Stimulated activated CD4-positive, alpha-beta T cell treated with anti-CD3 and anti-CD28 coated beads, Interleukin-15, amount 100 ng/mL, for 1 hour (primary cell): ENCODE measurements at regions not wholly inside any gene's neighbourhood (a gene's known extent, or its start where the extent isn't known, plus 50 kb on each side); places are given as distances from the start of the nearest gene placed in this dataset.
"Not testable (repeated sequence)": the region's sequence is repeated elsewhere in the genome, so short reads cannot be mapped to it uniquely, and the experiment has no call there.

Experiments
- DNase-seq, 2 donors: peaks; one replicate each; pipeline ENCODE4 v3.0.0-alpha.2; 2020; ENCODE audit warnings: low read depth in 1 of 2, low spot score in 1 of 2

DNA sequence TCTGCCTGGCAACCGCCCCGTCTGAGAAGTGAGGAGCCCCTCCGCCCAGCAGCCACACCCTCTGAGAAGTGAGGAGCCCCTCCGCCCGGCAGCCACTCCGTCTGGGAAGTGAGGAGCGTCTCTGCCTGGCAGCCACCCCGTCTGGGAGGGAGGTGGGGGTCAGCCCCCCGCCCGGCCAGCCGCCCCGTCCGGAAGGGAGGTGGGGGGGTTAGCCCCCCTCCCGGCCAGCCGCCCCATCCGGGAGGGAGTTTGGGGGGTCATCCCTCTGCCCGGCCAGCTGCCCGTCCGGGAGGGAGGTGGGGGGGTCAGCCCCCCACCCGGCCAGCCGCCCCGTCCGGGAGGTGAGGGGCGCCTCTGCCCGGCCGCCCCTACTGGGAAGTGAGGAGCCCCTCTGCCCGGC is 269.0 kb downstream of the FAM72C start:
- DNase-seq = not testable (repeated sequence)

GRCh38 chr1:143699731-143700130 is 272.1 kb downstream of the FAM72C start:
- no peak for DNase-seq

DNA sequence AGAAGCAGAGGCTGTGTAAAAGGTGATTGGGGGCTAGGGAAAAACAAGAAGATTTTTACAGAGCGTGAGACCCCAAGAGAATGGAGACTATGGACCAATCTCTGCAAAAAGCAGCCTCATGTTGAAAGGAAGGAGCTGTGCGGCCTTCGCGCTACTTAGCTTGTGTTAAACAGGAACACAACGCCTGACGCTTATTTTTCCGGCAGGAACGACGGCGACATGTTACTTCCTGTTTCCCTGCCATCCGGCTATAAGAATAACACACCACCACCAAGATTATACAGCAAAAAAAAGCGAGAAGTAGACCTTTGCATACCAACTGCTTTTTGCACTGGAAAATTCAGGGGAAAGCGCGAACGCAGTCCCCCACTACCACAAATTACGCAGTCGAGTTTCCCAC is 272.7 kb downstream of the FAM72C start:
- DNase-seq = no peak

DNA sequence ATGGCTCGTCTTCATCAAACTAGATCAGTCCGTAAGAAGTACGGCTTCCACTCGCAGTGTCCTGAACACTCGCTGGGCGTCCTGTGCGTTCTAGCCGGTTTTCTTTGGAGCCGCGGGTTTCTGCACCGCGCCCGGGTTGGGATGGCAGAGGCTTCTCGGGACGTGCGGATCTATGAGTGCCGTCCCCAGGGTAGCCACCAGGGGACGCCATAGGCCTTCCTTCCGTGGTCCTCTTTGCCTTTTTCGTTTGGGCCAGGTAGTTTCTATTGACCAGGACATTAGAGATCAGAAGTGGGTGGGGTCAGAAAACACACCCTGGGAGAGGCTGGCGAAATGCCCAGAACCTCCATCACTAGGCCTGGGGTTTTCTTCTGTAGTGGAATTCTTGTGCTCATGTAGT is 273.8 kb downstream of the FAM72C start:
- no peak for DNase-seq

GRCh38 chr1:143694085-143694484 is 277.7 kb downstream of the FAM72C start:
- no peak for DNase-seq

GRCh38 chr1:143691971-143692529 is 279.7 kb downstream of the FAM72C start:
- DNase-seq = no peak

DNA sequence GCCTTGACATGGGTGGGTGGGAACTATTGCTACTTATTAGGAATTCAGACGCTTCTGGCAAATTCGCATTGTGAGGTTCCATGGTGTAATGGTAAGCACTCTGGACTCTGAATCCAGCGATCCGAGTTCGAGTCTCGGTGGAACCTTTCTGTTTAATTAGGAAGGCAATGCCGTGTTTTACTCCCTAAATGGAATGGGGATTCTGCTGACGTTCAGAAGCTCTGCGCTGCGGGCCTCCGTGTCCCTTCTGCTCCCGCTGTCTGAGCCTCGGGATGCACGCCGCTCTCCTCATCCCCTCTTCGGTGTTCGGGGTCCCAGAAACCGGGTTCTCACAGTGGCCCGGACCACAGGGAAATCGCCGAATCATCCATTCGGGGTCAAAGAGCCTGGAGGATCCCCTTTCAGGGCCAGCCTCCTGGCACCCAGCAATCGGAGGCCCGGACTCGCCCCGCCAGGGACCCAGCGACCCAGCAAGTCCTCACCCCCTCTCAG is 280.3 kb downstream of the FAM72C start:
- DNase-seq = no peak

GRCh38 chr1:143689781-143690180 is 282.0 kb downstream of the FAM72C start:
- DNase-seq = no peak

DNA sequence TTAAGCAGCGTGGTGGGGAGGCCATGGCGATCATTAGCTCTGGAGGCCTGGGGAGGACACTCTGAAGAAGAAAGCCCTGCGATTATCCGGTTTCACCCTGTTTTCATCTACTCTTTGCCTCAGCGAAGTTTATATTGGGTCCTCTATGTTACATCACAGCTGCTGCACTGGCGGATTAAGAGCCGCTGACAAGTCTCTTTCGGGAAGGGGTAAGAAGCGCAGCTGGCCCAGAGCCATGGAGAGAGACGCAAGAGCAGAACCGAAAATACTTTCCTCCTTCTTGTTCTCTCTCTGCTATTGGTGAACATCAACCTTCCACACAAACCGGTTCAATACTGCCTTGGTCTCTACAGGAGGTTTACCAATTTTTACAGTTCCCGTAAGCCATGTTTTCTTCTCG is 291.5 kb downstream of the FAM72C start:
- DNase-seq = no peak

DNA sequence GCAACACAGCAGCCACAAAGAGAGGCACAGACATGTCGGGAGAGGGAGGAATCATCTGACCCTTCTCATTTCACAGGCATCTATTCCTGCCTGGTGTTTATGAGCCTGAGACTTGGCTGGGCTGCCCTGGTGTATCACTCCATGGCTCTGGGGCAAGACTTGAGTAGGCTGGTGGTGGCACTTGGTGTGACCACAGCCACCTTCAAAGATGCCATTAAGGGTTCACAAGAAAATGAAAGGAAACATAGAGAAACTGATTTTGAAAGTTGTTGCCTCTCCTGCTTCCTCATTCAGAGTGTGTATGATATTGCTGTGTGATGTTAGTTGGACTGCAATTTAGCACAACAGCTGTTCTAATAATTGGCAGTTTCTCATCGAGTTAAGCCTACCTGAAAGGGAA is 298.8 kb downstream of the FAM72C start:
- no peak for DNase-seq

GRCh38 chr1:143667730-143668129 is 304.1 kb downstream of the FAM72C start:
- no peak for DNase-seq

GRCh38 chr1:143666851-143667250 is 304.9 kb downstream of the FAM72C start:
- no peak for DNase-seq

- no peak for DNase-seq
Measured at GRCh38 chr1:143665606-143666005, 306.2 kb downstream of the FAM72C start.

DNA sequence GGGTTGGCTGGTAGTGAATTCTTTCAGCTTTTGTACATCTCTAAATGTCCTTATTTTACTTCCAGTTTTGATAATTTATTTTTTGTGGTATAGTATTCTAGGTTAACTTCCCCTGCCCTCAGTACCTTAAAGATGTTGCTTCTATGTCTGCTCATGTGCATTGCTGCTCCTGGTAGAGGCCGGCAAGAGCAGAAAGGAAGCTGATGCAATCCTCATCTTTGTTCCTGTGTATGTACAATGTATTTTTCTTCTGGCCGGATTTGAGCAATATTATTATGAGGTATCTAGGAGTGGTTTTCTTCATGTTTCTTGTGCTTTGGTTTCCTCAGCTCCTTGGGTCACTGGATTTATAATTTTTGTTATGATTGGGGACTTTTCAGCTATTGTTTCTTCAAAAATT is 308.7 kb downstream of the FAM72C start:
- DNase-seq = not testable (repeated sequence)

DNA sequence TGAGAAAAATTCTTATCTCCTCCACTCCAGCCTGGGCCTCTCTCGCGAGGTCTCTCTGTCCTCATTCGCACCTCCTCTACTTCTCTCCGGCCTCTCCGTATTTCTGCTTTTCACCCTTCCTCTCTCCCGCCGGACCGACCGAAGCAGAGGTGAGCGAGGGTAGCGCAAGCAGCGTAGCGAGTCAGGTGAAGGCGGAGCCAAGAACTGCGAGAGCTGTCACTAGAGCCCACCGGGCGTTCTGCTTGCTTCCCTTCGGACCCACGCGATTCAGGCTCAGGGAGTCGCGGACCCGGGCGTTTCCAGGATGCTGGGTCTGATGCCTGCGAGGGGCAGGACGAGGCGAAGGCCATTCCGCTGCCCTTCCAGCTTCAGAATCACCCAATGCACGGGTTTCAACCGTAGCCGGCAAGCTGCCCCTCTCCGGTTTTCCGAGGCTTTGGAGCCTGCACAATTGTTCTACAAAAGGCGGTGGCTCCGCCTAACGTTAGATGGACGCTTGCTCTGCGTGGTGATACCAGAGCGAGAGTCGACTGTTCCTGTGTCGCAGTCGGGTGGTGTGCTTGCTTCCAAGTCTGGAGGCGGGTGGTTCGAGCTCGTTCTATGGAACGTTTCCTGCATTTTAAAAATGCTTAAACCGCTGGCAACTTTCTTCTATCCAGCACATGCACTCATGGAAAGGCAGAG is 310.2 kb downstream of the FAM72C start:
- no peak for DNase-seq

GRCh38 chr1:143660354-143660941 is 311.3 kb downstream of the FAM72C start:
- no peak for DNase-seq

DNA sequence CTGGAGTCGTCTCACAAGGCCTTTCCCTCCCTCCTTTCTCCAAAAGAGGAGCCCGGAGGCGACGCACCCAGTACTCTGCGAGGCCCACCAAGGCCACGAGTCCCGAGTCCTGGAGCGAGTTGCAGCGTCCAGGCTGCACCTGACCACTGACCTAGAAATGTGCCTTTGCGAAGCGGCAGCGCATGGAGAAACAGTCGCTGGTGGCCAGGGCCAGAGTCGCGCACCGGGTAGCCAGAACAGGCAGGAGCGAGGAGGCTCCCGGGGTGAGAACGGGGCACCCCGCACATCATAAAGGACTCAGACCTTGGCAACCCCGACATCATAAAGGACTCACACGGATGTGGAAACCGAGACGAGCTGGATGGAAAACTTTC is 318.4 kb downstream of the FAM72C start:
- no peak for DNase-seq

DNA sequence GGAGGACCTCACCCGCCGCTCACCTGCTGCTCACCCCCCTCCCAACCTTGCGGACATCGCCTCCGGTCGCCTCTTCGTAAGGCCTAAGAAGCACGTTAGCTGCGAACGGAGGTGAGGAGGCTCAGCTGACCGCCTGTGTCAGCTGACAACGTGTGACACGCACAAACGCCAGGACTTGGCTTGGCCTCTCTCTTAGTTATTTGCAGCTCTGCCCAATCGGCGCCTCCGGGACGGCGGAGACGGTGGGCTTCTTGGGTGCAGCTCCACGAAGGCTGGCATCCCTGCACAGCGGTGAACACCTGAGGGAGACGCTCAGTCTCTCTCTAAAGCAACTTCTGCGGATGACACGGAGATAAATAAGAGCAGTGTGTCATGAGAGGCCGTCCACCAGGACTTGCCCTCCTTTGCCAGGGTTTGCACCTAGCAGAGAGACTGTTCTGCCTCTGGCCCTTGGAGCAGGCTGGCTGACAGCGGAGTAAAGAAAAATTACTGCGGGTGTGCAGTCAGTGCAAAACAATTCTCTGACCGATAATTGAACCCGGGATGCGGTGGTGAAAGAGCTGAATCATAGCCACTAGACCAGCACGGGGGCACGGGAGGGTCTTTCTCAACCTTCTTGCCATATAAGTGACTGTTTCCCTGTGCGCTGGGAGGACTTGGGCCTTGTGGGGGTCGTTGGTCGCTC is 318.9 kb downstream of the FAM72C start:
- no peak for DNase-seq

DNA sequence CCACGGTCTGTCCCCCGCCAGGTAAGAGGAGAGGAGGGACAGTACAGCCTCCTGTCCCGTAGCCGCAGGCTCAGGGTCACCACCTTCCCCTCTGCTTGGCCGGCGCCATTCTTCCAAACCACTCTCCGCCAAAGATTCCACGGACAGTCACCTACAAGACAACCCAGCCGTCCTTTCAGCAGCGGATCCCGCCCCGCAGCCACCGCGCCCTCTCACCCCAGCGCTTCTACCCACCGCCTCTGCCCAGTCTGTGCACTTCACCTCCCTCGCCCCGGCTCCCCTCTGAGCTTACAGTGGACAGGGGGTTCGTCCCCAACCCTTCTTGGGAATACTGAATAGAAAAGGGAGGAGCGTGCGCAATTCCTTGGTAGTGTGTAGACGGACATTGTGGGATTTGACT is 319.6 kb downstream of the FAM72C start:
- DNase-seq = no peak

DNA sequence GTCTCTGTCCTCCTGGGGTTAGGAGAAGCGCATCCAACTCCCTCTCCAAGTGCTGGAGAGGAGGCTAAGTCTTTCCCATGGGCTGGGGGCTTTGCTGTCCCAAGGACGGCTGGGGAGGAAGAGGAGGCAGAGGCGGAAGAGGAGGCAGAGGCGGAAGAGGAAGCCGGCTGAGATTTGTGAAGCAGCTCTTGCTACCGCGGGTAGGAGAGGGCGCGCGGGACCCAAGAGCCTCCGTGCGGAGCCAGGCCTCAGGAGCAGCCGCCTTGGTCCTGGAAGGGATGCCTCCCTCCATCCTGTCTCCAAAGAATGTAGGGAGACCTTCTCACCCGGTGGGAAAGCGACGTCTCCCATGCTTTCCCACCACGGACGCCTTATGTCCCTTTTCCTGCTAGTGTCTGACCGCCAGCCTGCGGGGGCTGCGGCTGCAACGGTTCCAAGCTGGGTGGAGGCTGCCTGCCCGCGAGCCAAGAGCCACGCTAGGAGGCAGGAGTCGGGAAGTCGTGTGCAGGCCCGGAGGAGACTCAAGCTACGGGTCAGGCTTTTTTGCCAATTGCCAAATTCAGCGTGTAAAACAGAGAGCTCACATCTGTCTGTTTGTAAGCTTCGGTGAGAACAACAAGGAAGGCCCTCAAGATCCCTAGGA is 320.3 kb downstream of the FAM72C start:
- DNase-seq = no peak

- DNase-seq = not testable (repeated sequence)
Measured at GRCh38 chr1:143644035-143644434, 327.8 kb downstream of the FAM72C start.
